Adrenal gland (tissue), 9 donors: ENCODE measurements at regions not wholly inside any gene's neighbourhood (a gene's known extent, or its start where the extent isn't known, plus 50 kb on each side); places are given as distances from the start of the nearest gene placed in this dataset.
"Not testable (repeated sequence)": the region's sequence is repeated elsewhere in the genome, so short reads cannot be mapped to it uniquely, and the experiment has no call there.

ENCODE experiments used
- DNase-seq, 7 donors: peaks; one replicate each; pipeline ENCODE4 v3.0.0-alpha.2; 2019 to 2020
- H3K27ac ChIP-seq, 5 donors: fragments of 200-600 bp; sonication (generic) in 4 of 5; 1 replicate in 3 of 5; 2 replicates in 2 of 5; pipeline versions ENCODE4 v1.5.1 to v1.8.0; 2016 to 2020; ENCODE audit warnings: mild to moderate bottlenecking in 1 of 5
- H3K27me3 ChIP-seq: fragments of 200-600 bp; 2 replicates; pipeline ENCODE4 v1.8.0; 2021
- H3K36me3 ChIP-seq, 2 donors: fragments of 200-600 bp; replicated peaks in 1 of 2; 1 replicate in 1 of 2; 2 replicates in 1 of 2; pipeline versions ENCODE4 v1.5.1 to v1.8.0; 2018 to 2022
- H3K4me1 ChIP-seq, 2 donors: fragments of 200-600 bp; replicated peaks in 1 of 2; 1 replicate in 1 of 2; 2 replicates in 1 of 2; pipeline versions ENCODE4 v1.5.1 to v1.8.0; 2018 to 2021
- H3K4me3 ChIP-seq, 4 donors: fragments of 200-600 bp; sonication (generic) in 3 of 4; one replicate each; pipeline ENCODE4 v1.5.1; 2016 to 2018
- H3K9me3 ChIP-seq, 3 donors: fragments of 200-600 bp; sonication (generic) in 1 of 3; replicated peaks in 1 of 3; 1 replicate in 2 of 3; 2 replicates in 1 of 3; pipeline versions ENCODE4 v1.5.1 to v1.8.0; 2016 to 2021
- CTCF ChIP-seq, 6 experiments: fragments of 450-650 bp in 4 of 6; fragments of 200-600 bp in 2 of 6; sonication (generic) in 1 of 6; IDR thresholded peaks; 1 replicate in 5 of 6; 2 replicates in 1 of 6; pipeline versions ENCODE4 v1.5.1 to v1.8.0; 2016 to 2021; ENCODE audit warnings: antibody characterized with exemption in 6 of 6, mild to moderate bottlenecking in 2 of 6, moderate library complexity in 1 of 6
- POLR2A ChIP-seq, 2 donors: fragments of 450-650 bp; IDR thresholded peaks; one replicate each; pipeline ENCODE4 v1.6.1; 2017; ENCODE audit warnings: antibody characterized with exemption in 2 of 2, mild to moderate bottlenecking in 2 of 2, moderate library complexity in 1 of 2
- WGBS, 4 donors: extraction: QIAGEN DNeasy Blood & Tissue Kit in 2 of 4; methylation state at CpG; one replicate each; pipeline versions ENCODE4 v1.1.5 to v1.1.7; 2013 to 2017; 5-methylcytosine and 5-hydroxymethylcytosine counted together
- intact Hi-C, 2 donors: fragments of 100-400 bp; cut with DNase I; formaldehyde crosslinking; loops; one replicate each; pipeline versions ENCODE4 v1.14.1 to v1.15.0; 2022 to 2023
- donor health status: healthy with polysubstance abuse.
- donor health status: Bipolar disorder and iron deficiency.
- donor health status: DM: yes; HTN: yes; CAD: no.
- donor health status: DM: no; HTN: no; CAD: no.
- donor health status: DM: no; HTN: no; CAD: no.

- Histone ChIP-seq H3K27me3 (no peaks in the 10 kb centered on the region), H3K4me1 (no peaks in the 10 kb centered on the region), H3K36me3 (no peaks in the 10 kb centered on the region), H3K4me3 (no peak overlapping the region), H3K9me3 (no peaks in the 10 kb centered on the region), H3K27ac (no peak overlapping the region)
- intact Hi-C loops: no loop called here
- DNase-seq: no peak
- TF ChIP-seq CTCF (IDR thresholded peaks at IDR 0.05) (no peak), POLR2A (IDR thresholded peaks at IDR 0.05) (no peak)
Observed at GRCh38 chr20:11502671-11503070, 415.0 kb upstream of the BTBD3 start.

- no peaks in the 10 kb centered on the region for H3K36me3 ChIP-seq
- no peaks in the 10 kb centered on the region for H3K27me3 ChIP-seq
- H3K4me3 ChIP-seq: no peak overlapping the region
- DNase-seq: no peak
- H3K27ac ChIP-seq: no peak overlapping the region
- TF ChIP-seq CTCF (IDR thresholded peaks at IDR 0.05): no peak
- no peak for TF ChIP-seq POLR2A (IDR thresholded peaks at IDR 0.05)
- peaks cover 0 to 3% (median 0%) of the 10 kb centered on the region in 3 donors for H3K9me3 ChIP-seq
- no peaks in the 10 kb centered on the region for H3K4me1 ChIP-seq
- intact Hi-C loops: no loop called here
Observed at GRCh38 chr20:11509776-11510175, 407.9 kb upstream of the BTBD3 start.

GRCh38 chr20:11511821-11512220, 405.9 kb upstream of the BTBD3 start:
- 59 to 72% (median 62%) methylated on average over 5 of the region's 5 CpGs for WGBS, 4 donors
- Histone ChIP-seq H3K4me3 (no peak overlapping the region), H3K9me3 (peaks cover 0 to 3% (median 0%) of the 10 kb centered on the region in 3 donors)

GRCh38 chr20:11513241-11513745, 404.4 kb upstream of the BTBD3 start:
- H3K27ac ChIP-seq, H3K4me3 ChIP-seq, H3K4me1 ChIP-seq, intact Hi-C loops, DNase-seq, H3K27me3 ChIP-seq, H3K36me3 ChIP-seq, H3K9me3 ChIP-seq: not testable (repeated sequence)
- 91 to 97% (median 94%) methylated on average over 11 to 39 of the region's 39 CpGs for WGBS, 4 donors

More at GRCh38 chr20:11511821-11512220, 405.9 kb upstream of the BTBD3 start:
- no peak for DNase-seq
- Histone ChIP-seq H3K36me3 (no peaks in the 10 kb centered on the region), H3K4me1 (no peaks in the 10 kb centered on the region), H3K27ac (no peak overlapping the region), H3K27me3 (no peaks in the 10 kb centered on the region)
- TF ChIP-seq POLR2A (IDR thresholded peaks at IDR 0.05): no peak
- intact Hi-C loops: no loop called here

GRCh38 chr20:11516448-11516847, 401.2 kb upstream of the BTBD3 start:
- Histone ChIP-seq H3K27ac (no peak overlapping the region), H3K36me3 (no peaks in the 10 kb centered on the region), H3K9me3 (no peaks in the 10 kb centered on the region), H3K4me3 (no peak overlapping the region), H3K27me3 (no peaks in the 10 kb centered on the region), H3K4me1 (no peaks in the 10 kb centered on the region)
- 72 to 84% (median 79%) methylated on average over 4 of the region's 4 CpGs for WGBS, 4 donors
- intact Hi-C loops: no loop called here
- TF ChIP-seq CTCF (IDR thresholded peaks at IDR 0.05) (no peak), POLR2A (IDR thresholded peaks at IDR 0.05) (no peak)
- DNase-seq: no peak
